ENCODE measurements at regions not wholly inside any gene's neighbourhood (a gene's known extent, or its start where the extent isn't known, plus 50 kb on each side); places are given as distances from the start of the nearest gene placed in this dataset.

- TF ChIP-seq POLR2AphosphoS5 (IDR thresholded peaks at IDR 0.05; ENCODE audit: low read depth, low read length): no peak
- TF ChIP-seq POLR2A (IDR thresholded peaks at IDR 0.05; ENCODE audit: low read depth, low read length): no peak
Measured at GRCh38 chr16:9495824-9496223, 404.4 kb downstream of the HAPSTR1 start.

Data from GM12892 (cell line).